HepG2 (cell line): ENCODE measurements at regions not wholly inside any gene's neighbourhood (a gene's known extent, or its start where the extent isn't known, plus 50 kb on each side); places are given as distances from the start of the nearest gene placed in this dataset.

Experiments
- ATAC-seq: fragments of 200-7000 bp; cut with Tn5 transposase; 3 replicates; pipeline ENCODE4 v1.9.1; 2020; ENCODE audit warnings: mild to moderate bottlenecking, moderate library complexity
- BruUV-seq: library from RNA; stranded (reverse); fragments of 400-500 nt; replicated peaks from 2 replicates; lab custom pipeline; 2021; lab: Mats Ljungman, UMichigan
- CTCF ChIA-PET: fragments of 300-600 bp; formaldehyde crosslinking; extraction: SDS; loops from one replicate; lab custom pipeline; 2021; ENCODE audit warnings: low total read pairs, inconsistent platforms, low intra/inter-chr PET ratio; lab: Yijun Ruan, JAX
- POLR2A ChIA-PET: fragments of 350-600 bp; sonication (Branson Sonifier 250); formaldehyde crosslinking; loops from one replicate; lab custom pipeline; 2020; ENCODE audit warnings: antibody characterized with exemption, inconsistent platforms; lab: Yijun Ruan, JAX
- DNase-seq: peaks from one replicate; pipeline ENCODE4 v3.0.0-alpha.2; 2015; ENCODE audit warnings: low spot score
- FAIRE-seq: peaks from 3 replicates; lab custom pipeline; 2011; peaks lifted over from hg19 to GRCh38; lab: Jason Lieb, UNC
- H2AFZ ChIP-seq: one replicate; pipeline ENCODE4 v1.6.1; 2011; ENCODE audit warnings: low read length, inconsistent platforms
- H3K27ac ChIP-seq: fragments of 300-600 bp; 3 replicates; pipeline ENCODE4 v1.8.0; 2011; ENCODE audit warnings: mixed run types, mild to moderate bottlenecking, mixed read lengths, low read length, inconsistent platforms; ENCODE audit not compliant: insufficient read depth; ENCODE audit errors: extremely low read length
- H3K27me3 ChIP-seq, 2 experiments: fragments of 200-600 bp in 1 of 2; 2 replicates in 1 of 2; 3 replicates in 1 of 2; pipeline versions ENCODE4 v1.6.0 to v1.8.0; 2011; ENCODE audit warnings: low read length in 2 of 2, mild to moderate bottlenecking in 2 of 2, moderate library complexity in 2 of 2, inconsistent platforms in 1 of 2; ENCODE audit not compliant: insufficient read depth in 2 of 2, control insufficient read depth in 1 of 2
- H3K36me3 ChIP-seq, 2 experiments: fragments of 200-600 bp in 1 of 2; replicated peaks in 1 of 2; 2 replicates in 1 of 2; 3 replicates in 1 of 2; pipeline versions ENCODE4 v1.5.1 to v1.8.0; 2011; ENCODE audit warnings: low read length in 2 of 2, inconsistent platforms in 1 of 2; ENCODE audit not compliant: insufficient read depth in 2 of 2, control insufficient read depth in 1 of 2
- H3K4me1 ChIP-seq: 2 replicates; pipeline ENCODE4 v1.5.1; 2012; ENCODE audit warnings: low read length, inconsistent platforms; ENCODE audit not compliant: insufficient read depth
- H3K4me2 ChIP-seq: 2 replicates; pipeline ENCODE4 v1.6.0; 2011; ENCODE audit warnings: low read depth, low read length, inconsistent platforms
- H3K4me3 ChIP-seq, 3 experiments: fragments of 200-600 bp in 1 of 3; sonication (generic), shearing (Covaris generic) in 1 of 3; replicated peaks in 1 of 3; 2 replicates each; pipeline ENCODE4 v1.5.1; 2011 to 2016; ENCODE audit warnings: low read length in 3 of 3, inconsistent platforms in 2 of 3, low read depth in 2 of 3, mild to moderate bottlenecking in 2 of 3, control low read depth in 1 of 3, mixed read lengths in 1 of 3; ENCODE audit not compliant: insufficient read depth in 1 of 3
- H3K79me2 ChIP-seq: one replicate; pipeline ENCODE4 v1.6.1; 2011; ENCODE audit warnings: low read length, inconsistent platforms; ENCODE audit not compliant: insufficient read depth
- H3K9ac ChIP-seq: 2 replicates; pipeline ENCODE4 v1.6.0; 2011; ENCODE audit warnings: mild to moderate bottlenecking, low read depth, low read length, inconsistent platforms; ENCODE audit not compliant: insufficient read depth
- H3K9me3 ChIP-seq: 2 replicates; pipeline ENCODE4 v1.5.1; 2012; ENCODE audit warnings: mild to moderate bottlenecking, low read length
- H4K20me1 ChIP-seq: 2 replicates; pipeline ENCODE4 v1.6.0; 2011; ENCODE audit warnings: inconsistent platforms, mild to moderate bottlenecking, low read length, moderate library complexity; ENCODE audit not compliant: insufficient read depth
- CERS6 ChIP-seq: sonication (generic); formaldehyde crosslinking; IDR thresholded peaks from 2 replicates; pipeline ENCODE4 v1.5.0; 2020; ENCODE audit warnings: missing genetic modification reagents
- CTCF ChIP-seq: sonication (generic); formaldehyde crosslinking; IDR thresholded peaks from 2 replicates; pipeline ENCODE4 v1.5.0; 2020; ENCODE audit warnings: mild to moderate bottlenecking, missing genetic modification reagents, moderate library complexity
- MAFF ChIP-seq: IDR thresholded peaks from 2 replicates; pipeline ENCODE4 v1.6.1; 2011; ENCODE audit warnings: low read depth, low read length, improper control_type of control experiment
- POLR2G ChIP-seq: fragments of 200-400 bp; formaldehyde crosslinking; IDR thresholded peaks from 2 replicates; pipeline ENCODE4 v1.6.1; 2018; ENCODE audit warnings: mild to moderate bottlenecking, low read depth, low read length, moderate library complexity
- REPIN1 ChIP-seq: sonication (generic); formaldehyde crosslinking; IDR thresholded peaks from 2 replicates; pipeline ENCODE4 v1.8.0; 2022; ENCODE audit warnings: missing genetic modification reagents, low read depth, mild to moderate bottlenecking, borderline replicate concordance
- STAG1 ChIP-seq: sonication (generic); formaldehyde crosslinking; IDR thresholded peaks from 2 replicates; pipeline ENCODE4 v1.4.0; 2020; ENCODE audit warnings: missing genetic modification reagents
- ZFP41 ChIP-seq: sonication (generic); formaldehyde crosslinking; IDR thresholded peaks from 2 replicates; pipeline ENCODE4 v1.4.0; 2020; ENCODE audit warnings: mild to moderate bottlenecking, missing genetic modification reagents, borderline replicate concordance
- ZMYM2 ChIP-seq: sonication (generic); formaldehyde crosslinking; IDR thresholded peaks from 2 replicates; pipeline ENCODE4 v1.8.0; 2022; ENCODE audit warnings: mild to moderate bottlenecking, missing genetic modification reagents
- ZNF451 ChIP-seq: sonication (generic); formaldehyde crosslinking; IDR thresholded peaks from 2 replicates; pipeline ENCODE4 v1.5.0; 2020; ENCODE audit warnings: mild to moderate bottlenecking, missing genetic modification reagents
- WGBS: methylation state at CpG from one replicate; pipeline ENCODE4 v1.1.6; 2017; ENCODE audit warnings: low lambda C conversion rate; 5-methylcytosine and 5-hydroxymethylcytosine counted together
- in situ Hi-C: cut with HindIII; loops from 2 replicates; pipeline ENCODE4 v1.10.0; 2017; ENCODE audit warnings: low pct_unique_long_range_greater_than_20kb; ENCODE audit not compliant: extremely low pct_ligation_motif_present
- intact Hi-C: fragments of 100-400 bp; cut with micrococcal nuclease; formaldehyde crosslinking; loops from one replicate; pipeline ENCODE4 v1.10.0; 2022; ENCODE audit not compliant: unreplicated experiment

- Histone ChIP-seq H3K4me3 (no peak overlapping the region), H3K4me2 (no peak overlapping the region), H3K36me3 (no peaks in the 10 kb centered on the region), H2AFZ (no peak overlapping the region), H3K4me1 (no peaks in the 10 kb centered on the region), H3K9me3 (no peaks in the 10 kb centered on the region), H4K20me1 (no peaks in the 10 kb centered on the region), H3K27me3 (no peaks in the 10 kb centered on the region), H3K79me2 (no peaks in the 10 kb centered on the region), H3K9ac (no peak overlapping the region), H3K27ac (no peak overlapping the region)
- CTCF ChIA-PET: no interaction called here
- WGBS: 16% methylated on average over 3 of the region's 3 CpGs
- intact Hi-C loops: loop anchor here (1.0 kb wide), 1 partner anchor 1057 kb away; no protein-coding TSS in a partner anchor
- ATAC-seq (peak; percentile 64; the same call in 2 of the 3 replicates), FAIRE-seq (no peak), DNase-seq (peak; percentile 9)
- in situ Hi-C loops: no loop called here
- POLR2A ChIA-PET: no interaction called here
- no TSS peak for BruUV-seq
- TF ChIP-seq MAFF (no peak), STAG1 (CRISPR knock-in tag) (peak; percentile 44; the same call in 1 of the 2 replicates), CTCF (peak; percentile 31), ZMYM2 (no peak)
Measured at GRCh38 chr1:163561580-163562295, 240.0 kb downstream of the NUF2 start.

GRCh38 chr1:163562355-163562754 lies 240.6 kb downstream of the NUF2 start:
- H3K27me3 ChIP-seq: no peaks in the 10 kb centered on the region; a peak in 1 of 5 replicates
- ChIA-PET CTCF (no interaction called here), POLR2A (no interaction called here)
- no peak overlapping the region for H3K9ac ChIP-seq
- H4K20me1 ChIP-seq: no peaks in the 10 kb centered on the region
- no peak for ATAC-seq
- no peaks in the 10 kb centered on the region for H3K36me3 ChIP-seq
- no peak overlapping the region for H3K27ac ChIP-seq
- TF ChIP-seq CERS6 (CRISPR knock-in tag): no peak
- no peak for TF ChIP-seq ZNF451 (CRISPR knock-in tag)
- no peak for TF ChIP-seq ZFP41 (CRISPR knock-in tag)
- no peak for TF ChIP-seq REPIN1 (CRISPR knock-in tag)
- TF ChIP-seq POLR2G: no peak
- H3K9me3 ChIP-seq: no peaks in the 10 kb centered on the region
- BruUV-seq: no TSS peak
- DNase-seq: no peak
- intact Hi-C loops: no loop called here
- no peak overlapping the region for H3K4me3 ChIP-seq
- H3K4me2 ChIP-seq: no peak overlapping the region
- H3K79me2 ChIP-seq: no peaks in the 10 kb centered on the region
- no peak for FAIRE-seq
- in situ Hi-C loops: no loop called here
- H3K4me1 ChIP-seq: no peaks in the 10 kb centered on the region
- H2AFZ ChIP-seq: no peak overlapping the region
- WGBS: 13% methylated on average over 2 of the region's 2 CpGs
